HepG2 (cell line): ENCODE measurements at regions not wholly inside any gene's neighbourhood (a gene's known extent, or its start where the extent isn't known, plus 50 kb on each side); places are given as distances from the start of the nearest gene placed in this dataset.

ENCODE experiments used
- ARID4A ChIP-seq: sonication (generic); formaldehyde crosslinking; IDR thresholded peaks from 2 replicates; pipeline ENCODE4 v1.5.0; 2020; ENCODE audit warnings: mild to moderate bottlenecking, missing genetic modification reagents, borderline replicate concordance
- DDIT3 ChIP-seq: sonication (generic); formaldehyde crosslinking; IDR thresholded peaks from 2 replicates; pipeline ENCODE4 v1.4.0; 2020; ENCODE audit warnings: mild to moderate bottlenecking, missing genetic modification reagents
- NFKB2 ChIP-seq: sonication (generic); formaldehyde crosslinking; IDR thresholded peaks from 2 replicates; pipeline ENCODE4 v1.4.0; 2020; ENCODE audit warnings: missing genetic modification reagents, borderline replicate concordance
- RARA ChIP-seq: IDR thresholded peaks from 2 replicates; pipeline ENCODE4 v1.6.1; 2016; ENCODE audit warnings: missing genetic modification reagents, missing compliant biosample characterization
- RBM39 ChIP-seq: fragments of 200-400 bp; formaldehyde crosslinking; IDR thresholded peaks from one replicate; pipeline ENCODE4 v1.6.1; 2018; ENCODE audit warnings: antibody characterized with exemption, mild to moderate bottlenecking, low read depth, low read length; ENCODE audit not compliant: poor library complexity, severe bottlenecking
- REPIN1 ChIP-seq: sonication (generic); formaldehyde crosslinking; IDR thresholded peaks from 2 replicates; pipeline ENCODE4 v1.8.0; 2022; ENCODE audit warnings: missing genetic modification reagents, low read depth, mild to moderate bottlenecking, borderline replicate concordance
- STAT6 ChIP-seq: sonication (generic); formaldehyde crosslinking; IDR thresholded peaks from 2 replicates; pipeline ENCODE4 v1.4.0; 2020; ENCODE audit warnings: missing genetic modification reagents, mild to moderate bottlenecking, borderline replicate concordance
- TFE3 ChIP-seq: IDR thresholded peaks from 2 replicates; pipeline ENCODE4 v1.6.1; 2016
- ZFP36L2 ChIP-seq: sonication (generic); formaldehyde crosslinking; IDR thresholded peaks from 2 replicates; pipeline ENCODE4 v1.4.0; 2020; ENCODE audit warnings: missing genetic modification reagents
- ZFX ChIP-seq: sonication (generic); formaldehyde crosslinking; IDR thresholded peaks from 2 replicates; pipeline ENCODE4 v1.4.0; 2020; ENCODE audit warnings: mild to moderate bottlenecking, low read depth, missing genetic modification reagents, moderate library complexity
- ZNF280D ChIP-seq: sonication (generic); formaldehyde crosslinking; IDR thresholded peaks from 2 replicates; pipeline ENCODE4 v1.5.1; 2020; ENCODE audit warnings: mild to moderate bottlenecking, missing genetic modification reagents
- ZNF337 ChIP-seq: sonication (generic); formaldehyde crosslinking; IDR thresholded peaks from 2 replicates; pipeline ENCODE4 v1.5.1; 2020; ENCODE audit warnings: missing genetic modification reagents, low read depth, mild to moderate bottlenecking, borderline replicate concordance
- ZNF781 ChIP-seq: sonication (generic); formaldehyde crosslinking; IDR thresholded peaks from 2 replicates; pipeline ENCODE4 v1.5.1; 2020; ENCODE audit warnings: borderline replicate concordance, mild to moderate bottlenecking, missing genetic modification reagents; ENCODE audit errors: not compliant biosample characterization

GRCh38 chr13:50125554-50126262, 110.5 kb downstream of the KCNRG start (continued):
- TF ChIP-seq STAT6 (CRISPR knock-in tag): no peak
- peak; percentile 4; the same call in 1 of the 2 replicates for TF ChIP-seq ZNF280D (CRISPR knock-in tag)
- TF ChIP-seq RARA (CRISPR knock-in tag): no peak; the same call in 1 of the 2 replicates
- peak; percentile 58; the same call in 1 of the 2 replicates for TF ChIP-seq NFKB2 (CRISPR knock-in tag)
- peak; percentile 7; the same call in 1 of the 2 replicates for TF ChIP-seq ZFP36L2 (CRISPR knock-in tag)
- peak; percentile 56; the same call in 1 of the 2 replicates for TF ChIP-seq ARID4A (CRISPR knock-in tag)
- no peak; the same call in 1 of the 2 replicates for TF ChIP-seq TFE3 (CRISPR knock-in tag)
- no peak for TF ChIP-seq ZNF781 (CRISPR knock-in tag)
- TF ChIP-seq ZFX (CRISPR knock-in tag): peak; percentile 89
- TF ChIP-seq ZNF337 (CRISPR knock-in tag): no peak
- peak; percentile 40; the same call in 1 of the 2 replicates for TF ChIP-seq REPIN1 (CRISPR knock-in tag)
- TF ChIP-seq RBM39: peak; percentile 80
- no peak for TF ChIP-seq DDIT3 (CRISPR knock-in tag)
